WTC11 (cell line): ENCODE measurements at regions not wholly inside any gene's neighbourhood (a gene's known extent, or its start where the extent isn't known, plus 50 kb on each side); places are given as distances from the start of the nearest gene placed in this dataset.

Experiments used
- ATF2 ChIP-seq: sonication (generic); formaldehyde crosslinking; IDR thresholded peaks from 2 replicates; pipeline ENCODE4 v1.8.1; 2022; ENCODE audit warnings: low read depth, missing genetic modification reagents, borderline replicate concordance
- CTCF ChIP-seq: fragments of 200-600 bp; IDR thresholded peaks from 2 replicates; pipeline ENCODE4 v1.8.0; 2022; ENCODE audit warnings: antibody characterized with exemption
- E2F5 ChIP-seq: sonication (generic); formaldehyde crosslinking; IDR thresholded peaks from 2 replicates; pipeline ENCODE4 v1.8.1; 2022; ENCODE audit warnings: mild to moderate bottlenecking, moderate library complexity, missing genetic modification reagents
- ELF4 ChIP-seq: sonication (generic); formaldehyde crosslinking; IDR thresholded peaks from 2 replicates; pipeline ENCODE4 v1.8.1; 2022; ENCODE audit warnings: low read depth, mild to moderate bottlenecking, moderate library complexity, missing genetic modification reagents
- NFATC4 ChIP-seq: fragments of 250-450 bp; sonication (Bioruptor Pico); IDR thresholded peaks from 2 replicates; pipeline ENCODE4 v1.9.0; 2021; ENCODE audit warnings: mild to moderate bottlenecking
- NR3C1 ChIP-seq: sonication (generic); formaldehyde crosslinking; conservative IDR thresholded peaks from 2 replicates; pipeline ENCODE4 v1.8.1; 2023; ENCODE audit warnings: low read depth, mild to moderate bottlenecking, missing genetic modification reagents
- SP1 ChIP-seq: sonication (generic); formaldehyde crosslinking; conservative IDR thresholded peaks from 2 replicates; pipeline ENCODE4 v1.8.1; 2022; ENCODE audit warnings: missing genetic modification reagents
- TP53 ChIP-seq: sonication (generic); formaldehyde crosslinking; IDR thresholded peaks from 2 replicates; pipeline ENCODE4 v1.8.1; 2023; ENCODE audit warnings: mild to moderate bottlenecking, missing genetic modification reagents
- ZNF121 ChIP-seq: sonication (generic); formaldehyde crosslinking; IDR thresholded peaks from 2 replicates; pipeline ENCODE4 v1.8.0; 2023; ENCODE audit warnings: missing genetic modification reagents
- TF ChIP-seq, protein P1 (sequence below): sonication (generic); formaldehyde crosslinking; conservative IDR thresholded peaks from 2 replicates; pipeline ENCODE4 v1.8.1; 2022; ENCODE audit warnings: mild to moderate bottlenecking, missing genetic modification reagents
- TF ChIP-seq, protein P2 (sequence below): sonication (generic); formaldehyde crosslinking; IDR thresholded peaks from 2 replicates; pipeline ENCODE4 v1.8.1; 2022; ENCODE audit warnings: low read depth, mild to moderate bottlenecking, moderate library complexity, missing genetic modification reagents, borderline replicate concordance
- TF ChIP-seq, protein P3 (sequence below): sonication (generic); formaldehyde crosslinking; IDR thresholded peaks from 2 replicates; pipeline ENCODE4 v1.8.0; 2022; ENCODE audit warnings: mild to moderate bottlenecking, missing genetic modification reagents

GRCh38 chr10:129179972-129180678, 286.9 kb upstream of the MGMT start:
- TF ChIP-seq, protein P1, sequence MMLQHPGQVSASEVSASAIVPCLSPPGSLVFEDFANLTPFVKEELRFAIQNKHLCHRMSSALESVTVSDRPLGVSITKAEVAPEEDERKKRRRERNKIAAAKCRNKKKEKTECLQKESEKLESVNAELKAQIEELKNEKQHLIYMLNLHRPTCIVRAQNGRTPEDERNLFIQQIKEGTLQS (CRISPR knock-in tag): no peak
- TF ChIP-seq, protein P2, sequence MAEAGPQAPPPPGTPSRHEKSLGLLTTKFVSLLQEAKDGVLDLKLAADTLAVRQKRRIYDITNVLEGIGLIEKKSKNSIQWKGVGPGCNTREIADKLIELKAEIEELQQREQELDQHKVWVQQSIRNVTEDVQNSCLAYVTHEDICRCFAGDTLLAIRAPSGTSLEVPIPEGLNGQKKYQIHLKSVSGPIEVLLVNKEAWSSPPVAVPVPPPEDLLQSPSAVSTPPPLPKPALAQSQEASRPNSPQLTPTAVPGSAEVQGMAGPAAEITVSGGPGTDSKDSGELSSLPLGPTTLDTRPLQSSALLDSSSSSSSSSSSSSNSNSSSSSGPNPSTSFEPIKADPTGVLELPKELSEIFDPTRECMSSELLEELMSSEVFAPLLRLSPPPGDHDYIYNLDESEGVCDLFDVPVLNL (CRISPR knock-in tag): no peak
- TF ChIP-seq CTCF (no peak), TP53 (CRISPR knock-in tag) (no peak), ZNF121 (no peak), ELF4 (CRISPR knock-in tag) (no peak), E2F5 (CRISPR knock-in tag) (no peak), NFATC4 (CRISPR knock-in tag) (no peak), ATF2 (CRISPR knock-in tag) (no peak), NR3C1 (CRISPR knock-in tag) (no peak), SP1 (CRISPR knock-in tag) (no peak)
- TF ChIP-seq, protein P3, sequence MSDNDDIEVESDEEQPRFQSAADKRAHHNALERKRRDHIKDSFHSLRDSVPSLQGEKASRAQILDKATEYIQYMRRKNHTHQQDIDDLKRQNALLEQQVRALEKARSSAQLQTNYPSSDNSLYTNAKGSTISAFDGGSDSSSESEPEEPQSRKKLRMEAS: no peak
